ENCODE measurements at regions not wholly inside any gene's neighbourhood (a gene's known extent, or its start where the extent isn't known, plus 50 kb on each side); places are given as distances from the start of the nearest gene placed in this dataset.
"Not testable (repeated sequence)": the region's sequence is repeated elsewhere in the genome, so short reads cannot be mapped to it uniquely, and the experiment has no call there.

- DNase-seq (ENCODE audit: low read depth, low spot score); H3K27ac ChIP-seq (ENCODE audit: control insufficient read depth, insufficient read depth); H3K4me2 ChIP-seq (ENCODE audit: control insufficient read depth, insufficient read depth); FAIRE-seq; POLR2A ChIA-PET; BruUV-seq (replicated peaks); H3K9me3 ChIP-seq (replicated peaks; ENCODE audit: control insufficient read depth, insufficient read depth, low read length); H3K79me2 ChIP-seq (ENCODE audit: control insufficient read depth, insufficient read depth, low read length); H2AFZ ChIP-seq (ENCODE audit: control insufficient read depth, low read depth, low read length); H4K20me1 ChIP-seq (ENCODE audit: control insufficient read depth, insufficient read depth); CTCF ChIA-PET; H3K9ac ChIP-seq (ENCODE audit: control insufficient read depth, insufficient read depth, low read length); H3K4me3 ChIP-seq; ATAC-seq; intact Hi-C loops (cut with micrococcal nuclease; ENCODE audit: unreplicated experiment); SMC1A ChIA-PET (ENCODE audit: uncharacterized antibody, unreplicated experiment); H3K36me3 ChIP-seq (ENCODE audit: control insufficient read depth in 2 of 2, insufficient read depth in 2 of 2, low read length in 1 of 2); in situ Hi-C loops (cut with MboI); H3K27me3 ChIP-seq (replicated peaks in 1 of 2; ENCODE audit: control insufficient read depth in 2 of 2, insufficient read depth in 2 of 2, low read length in 1 of 2); H3K4me1 ChIP-seq (ENCODE audit: control insufficient read depth, insufficient read depth, low read length): not testable (repeated sequence)
- WGBS (ENCODE audit: insufficient coverage, insufficient replicate concordance, low lambda C conversion rate, missing lambda C conversion rate), result 72% methylated on average over 10 of the region's 12 CpGs
- RAD21 ChIA-PET (ENCODE audit: unreplicated experiment), result interaction anchor here (0.6 kb wide), 1 partner anchor 58 kb away, joined by 3 read pairs; no protein-coding TSS in a partner anchor
These were observed 128.5 kb downstream of the ART5 start for GRCh38 chr11:3513311-3513710.

GRCh38 chr11:3512751-3513150, 129.0 kb downstream of the ART5 start:
- H3K27me3 ChIP-seq (replicated peaks in 1 of 2; ENCODE audit: control insufficient read depth in 2 of 2, insufficient read depth in 2 of 2, low read length in 1 of 2); POLR2A ChIA-PET; H2AFZ ChIP-seq (ENCODE audit: control insufficient read depth, low read depth, low read length); DNase-seq (ENCODE audit: low read depth, low spot score); H3K9me3 ChIP-seq (replicated peaks; ENCODE audit: control insufficient read depth, insufficient read depth, low read length); ATAC-seq; SMC1A ChIA-PET (ENCODE audit: uncharacterized antibody, unreplicated experiment); intact Hi-C loops (cut with micrococcal nuclease; ENCODE audit: unreplicated experiment); H3K27ac ChIP-seq (ENCODE audit: control insufficient read depth, insufficient read depth); in situ Hi-C loops (cut with MboI); H3K4me1 ChIP-seq (ENCODE audit: control insufficient read depth, insufficient read depth, low read length); H4K20me1 ChIP-seq (ENCODE audit: control insufficient read depth, insufficient read depth); H3K4me3 ChIP-seq; FAIRE-seq; BruUV-seq (replicated peaks); H3K79me2 ChIP-seq (ENCODE audit: control insufficient read depth, insufficient read depth, low read length); H3K4me2 ChIP-seq (ENCODE audit: control insufficient read depth, insufficient read depth); CTCF ChIA-PET; H3K9ac ChIP-seq (ENCODE audit: control insufficient read depth, insufficient read depth, low read length); H3K36me3 ChIP-seq (ENCODE audit: control insufficient read depth in 2 of 2, insufficient read depth in 2 of 2, low read length in 1 of 2): not testable (repeated sequence)
- 70% methylated on average over 6 of the region's 6 CpGs for WGBS (ENCODE audit: insufficient coverage, insufficient replicate concordance, low lambda C conversion rate, missing lambda C conversion rate)
- RAD21 ChIA-PET (ENCODE audit: unreplicated experiment), result interaction anchor here (0.6 kb wide), 1 partner anchor 59 kb away, joined by 3 read pairs; no protein-coding TSS in a partner anchor

- DNase-seq (ENCODE audit: low read depth, low spot score); FAIRE-seq; CTCF ChIA-PET; H3K4me1 ChIP-seq (ENCODE audit: control insufficient read depth, insufficient read depth, low read length); in situ Hi-C loops (cut with MboI); H3K79me2 ChIP-seq (ENCODE audit: control insufficient read depth, insufficient read depth, low read length); ATAC-seq; H3K9me3 ChIP-seq (replicated peaks; ENCODE audit: control insufficient read depth, insufficient read depth, low read length); H3K4me3 ChIP-seq; intact Hi-C loops (cut with micrococcal nuclease; ENCODE audit: unreplicated experiment); H2AFZ ChIP-seq (ENCODE audit: control insufficient read depth, low read depth, low read length); H3K4me2 ChIP-seq (ENCODE audit: control insufficient read depth, insufficient read depth); POLR2A ChIA-PET; H3K27me3 ChIP-seq (replicated peaks in 1 of 2; ENCODE audit: control insufficient read depth in 2 of 2, insufficient read depth in 2 of 2, low read length in 1 of 2); BruUV-seq (replicated peaks); H3K36me3 ChIP-seq (ENCODE audit: control insufficient read depth in 2 of 2, insufficient read depth in 2 of 2, low read length in 1 of 2); H4K20me1 ChIP-seq (ENCODE audit: control insufficient read depth, insufficient read depth); H3K27ac ChIP-seq (ENCODE audit: control insufficient read depth, insufficient read depth); RAD21 ChIA-PET (ENCODE audit: unreplicated experiment); H3K9ac ChIP-seq (ENCODE audit: control insufficient read depth, insufficient read depth, low read length): not testable (repeated sequence)
- SMC1A ChIA-PET (ENCODE audit: uncharacterized antibody, unreplicated experiment), result interaction anchor here (0.9 kb wide), 1 partner anchor 53 kb away, joined by 3 read pairs; no protein-coding TSS in a partner anchor
- 21% methylated on average over 12 of the region's 12 CpGs for WGBS (ENCODE audit: insufficient coverage, insufficient replicate concordance, low lambda C conversion rate, missing lambda C conversion rate)
These were observed 129.6 kb downstream of the ART5 start for GRCh38 chr11:3512133-3512703.

GRCh38 chr11:3511416-3512132, 130.2 kb downstream of the ART5 start:
- H3K9ac ChIP-seq (ENCODE audit: control insufficient read depth, insufficient read depth, low read length); H3K4me2 ChIP-seq (ENCODE audit: control insufficient read depth, insufficient read depth); RAD21 ChIA-PET (ENCODE audit: unreplicated experiment); in situ Hi-C loops (cut with MboI); H4K20me1 ChIP-seq (ENCODE audit: control insufficient read depth, insufficient read depth); H3K27ac ChIP-seq (ENCODE audit: control insufficient read depth, insufficient read depth); H3K9me3 ChIP-seq (replicated peaks; ENCODE audit: control insufficient read depth, insufficient read depth, low read length); H3K79me2 ChIP-seq (ENCODE audit: control insufficient read depth, insufficient read depth, low read length); H3K27me3 ChIP-seq (replicated peaks in 1 of 2; ENCODE audit: control insufficient read depth in 2 of 2, insufficient read depth in 2 of 2, low read length in 1 of 2); H3K4me1 ChIP-seq (ENCODE audit: control insufficient read depth, insufficient read depth, low read length); intact Hi-C loops (cut with micrococcal nuclease; ENCODE audit: unreplicated experiment); H3K36me3 ChIP-seq (ENCODE audit: control insufficient read depth in 2 of 2, insufficient read depth in 2 of 2, low read length in 1 of 2); FAIRE-seq; H3K4me3 ChIP-seq; H2AFZ ChIP-seq (ENCODE audit: control insufficient read depth, low read depth, low read length); CTCF ChIA-PET: not testable (repeated sequence)
- peak; percentile 66 for ATAC-seq
- WGBS (ENCODE audit: insufficient coverage, insufficient replicate concordance, low lambda C conversion rate, missing lambda C conversion rate), result 32% methylated on average over 8 of the region's 8 CpGs
- BruUV-seq (replicated peaks), result TSS peak; percentile 76
- DNase-seq (ENCODE audit: low read depth, low spot score), result peak; percentile 13
- ChIA-PET POLR2A (interaction anchor here (0.6 kb wide), 1 partner anchor 344 kb away, joined by 3 read pairs; the partner anchor contains the start of gene STIM1), SMC1A (ENCODE audit: uncharacterized antibody, unreplicated experiment) (interaction anchor here (0.9 kb wide), 1 partner anchor 54 kb away, joined by 3 read pairs; no protein-coding TSS in a partner anchor)
